Pancreas (tissue), 10 donors: ENCODE measurements at regions not wholly inside any gene's neighbourhood (a gene's known extent, or its start where the extent isn't known, plus 50 kb on each side); places are given as distances from the start of the nearest gene placed in this dataset.

ENCODE experiments used
- ATAC-seq, 4 donors: fragments of 200-7000 bp; cut with Tn5 transposase; one replicate each; pipeline versions ENCODE4 v1.8.0 to v1.9.1; 2020; ENCODE audit warnings: mild to moderate bottlenecking in 4 of 4, moderate library complexity in 4 of 4
- DNase-seq, 6 donors: peaks; one replicate each; pipeline ENCODE4 v3.0.0-alpha.2; 2020
- FAIRE-seq: peaks from 2 replicates; lab custom pipeline; 2012; peaks lifted over from hg19 to GRCh38; lab: Jason Lieb, UNC
- H3K27ac ChIP-seq, 4 donors: fragments of 200-600 bp; sonication (generic); 1 replicate in 3 of 4; 2 replicates in 1 of 4; pipeline versions ENCODE4 v1.5.0 to v1.8.0; 2020
- H3K27me3 ChIP-seq, 4 donors: fragments of 200-600 bp; one replicate each; pipeline ENCODE4 v1.8.0; 2021
- H3K36me3 ChIP-seq, 3 donors: fragments of 200-600 bp; sonication (generic) in 1 of 3; one replicate each; pipeline versions ENCODE4 v1.5.0 to v1.8.0; 2020 to 2021
- H3K4me1 ChIP-seq, 3 donors: fragments of 200-600 bp; one replicate each; pipeline ENCODE4 v1.8.0; 2021
- H3K4me3 ChIP-seq, 4 donors: fragments of 200-600 bp; sonication (generic) in 2 of 4; one replicate each; pipeline versions ENCODE4 v1.5.0 to v1.8.0; 2020 to 2021
- H3K9me3 ChIP-seq, 4 donors: fragments of 200-600 bp; one replicate each; pipeline ENCODE4 v1.8.0; 2021
- CTCF ChIP-seq, 4 donors: fragments of 200-600 bp; sonication (generic) in 3 of 4; IDR thresholded peaks; one replicate each; pipeline versions ENCODE4 v1.5.0 to v1.8.0; 2021; ENCODE audit warnings: antibody characterized with exemption in 4 of 4
- WGBS, 2 donors: extraction: QIAGEN DNeasy Blood & Tissue Kit; methylation state at CpG; one replicate each; pipeline ENCODE4 v1.1.7; 2013; 5-methylcytosine and 5-hydroxymethylcytosine counted together
- intact Hi-C, 3 donors: fragments of 100-400 bp; cut with DNase I; formaldehyde crosslinking; loops; one replicate each; pipeline versions ENCODE4 v1.11.1 to v1.14.2; 2022
- donor health status: healthy with polysubstance abuse.
- donor health status: DM: no; HTN: no; CAD: no; lungs with moderate emphysema.
- donor health status: DM: no; HTN: no; CAD: no.
- donor health status: control.
- donor health status: control.
- donor health status: Bipolar disorder and iron deficiency.
- donor health status: DM: yes; HTN: yes; CAD: no.
- donor health status: DM: no; HTN: no; CAD: no.
- donor health status: DM: no; HTN: no; CAD: no.
- donor health status: DM: yes; HTN: yes; CAD: no.

GRCh38 chr2:104431701-104432121 is 422.2 kb upstream of the POU3F3 start:
- ATAC-seq (no peak), FAIRE-seq (no peak), DNase-seq (no peak)
- Histone ChIP-seq H3K27me3 (no peaks in the 10 kb centered on the region), H3K36me3 (no peaks in the 10 kb centered on the region), H3K4me1 (no peaks in the 10 kb centered on the region), H3K27ac (no peak overlapping the region), H3K4me3 (no peak overlapping the region), H3K9me3 (no peaks in the 10 kb centered on the region)
- no peak for TF ChIP-seq CTCF (IDR thresholded peaks at IDR 0.05)
- intact Hi-C loops = no loop called here
- 60 to 71% methylated on average over 7 of the region's 7 CpGs for WGBS, 2 donors

- no peaks in the 10 kb centered on the region for H3K4me1 ChIP-seq
- ATAC-seq = no peak
- no peak for FAIRE-seq
- H3K9me3 ChIP-seq = no peaks in the 10 kb centered on the region
- no peak overlapping the region for H3K4me3 ChIP-seq
- H3K27me3 ChIP-seq = no peaks in the 10 kb centered on the region
- no peak for TF ChIP-seq CTCF (IDR thresholded peaks at IDR 0.05)
- DNase-seq = no peak
- 69 to 85% methylated on average over 5 of the region's 5 CpGs for WGBS, 2 donors
- H3K27ac ChIP-seq = no peak overlapping the region
- H3K36me3 ChIP-seq = no peaks in the 10 kb centered on the region
- intact Hi-C loops = no loop called here
These were observed 421.5 kb upstream of the POU3F3 start for GRCh38 chr2:104432401-104432800.

- 81 to 88% methylated on average over 2 of the region's 2 CpGs for WGBS, 2 donors
- ATAC-seq (no peak), DNase-seq (no peak), FAIRE-seq (no peak)
- Histone ChIP-seq H3K4me3 (no peak overlapping the region), H3K4me1 (no peaks in the 10 kb centered on the region), H3K27ac (no peak overlapping the region), H3K9me3 (no peaks in the 10 kb centered on the region), H3K36me3 (no peaks in the 10 kb centered on the region), H3K27me3 (no peaks in the 10 kb centered on the region)
- no peak for TF ChIP-seq CTCF (IDR thresholded peaks at IDR 0.05)
- intact Hi-C loops = no loop called here
These were observed 420.9 kb upstream of the POU3F3 start for GRCh38 chr2:104432991-104433390.

- Histone ChIP-seq H3K4me3 (no peak overlapping the region), H3K27me3 (no peaks in the 10 kb centered on the region), H3K27ac (no peak overlapping the region), H3K9me3 (no peaks in the 10 kb centered on the region), H3K36me3 (no peaks in the 10 kb centered on the region), H3K4me1 (no peaks in the 10 kb centered on the region)
- no peak for ATAC-seq
- 84 to 90% methylated on average over 3 of the region's 3 CpGs for WGBS, 2 donors
- no peak for DNase-seq
- TF ChIP-seq CTCF (IDR thresholded peaks at IDR 0.05) = no peak
- no peak for FAIRE-seq
- intact Hi-C loops = no loop called here
These were observed 420.3 kb upstream of the POU3F3 start for GRCh38 chr2:104433657-104434056.

- H3K27ac ChIP-seq = no peak overlapping the region
- intact Hi-C loops = no loop called here
- no peak for FAIRE-seq
- no peaks in the 10 kb centered on the region for H3K36me3 ChIP-seq
- no peaks in the 10 kb centered on the region for H3K9me3 ChIP-seq
- H3K4me1 ChIP-seq = no peaks in the 10 kb centered on the region
- ATAC-seq = peak; percentile 66 to 92 (median 87)
- WGBS, 2 donors = 3% methylated on average over 13 of the region's 13 CpGs
- no peaks in the 10 kb centered on the region for H3K27me3 ChIP-seq
- H3K4me3 ChIP-seq = peak overlapping the region in 2 of 4 donors; percentile 18 to 24
- no peak for TF ChIP-seq CTCF (IDR thresholded peaks at IDR 0.05)
- peak in 5 of 6 donors; percentile 9 to 32 (median 22) for DNase-seq
These were observed 419.6 kb upstream of the POU3F3 start for GRCh38 chr2:104434318-104434792.
